C4-2B (cell line): ENCODE measurements at regions not wholly inside any gene's neighbourhood (a gene's known extent, or its start where the extent isn't known, plus 50 kb on each side); places are given as distances from the start of the nearest gene placed in this dataset.

Source experiments
- CTCF ChIP-seq: fragments of 450-650 bp; conservative IDR thresholded peaks from 2 replicates; pipeline ENCODE4 v1.5.1; 2017; ENCODE audit warnings: mild to moderate bottlenecking
- ZFX ChIP-seq: fragments of 450-650 bp; IDR thresholded peaks from 2 replicates; pipeline ENCODE4 v1.6.1; 2017

DNA sequence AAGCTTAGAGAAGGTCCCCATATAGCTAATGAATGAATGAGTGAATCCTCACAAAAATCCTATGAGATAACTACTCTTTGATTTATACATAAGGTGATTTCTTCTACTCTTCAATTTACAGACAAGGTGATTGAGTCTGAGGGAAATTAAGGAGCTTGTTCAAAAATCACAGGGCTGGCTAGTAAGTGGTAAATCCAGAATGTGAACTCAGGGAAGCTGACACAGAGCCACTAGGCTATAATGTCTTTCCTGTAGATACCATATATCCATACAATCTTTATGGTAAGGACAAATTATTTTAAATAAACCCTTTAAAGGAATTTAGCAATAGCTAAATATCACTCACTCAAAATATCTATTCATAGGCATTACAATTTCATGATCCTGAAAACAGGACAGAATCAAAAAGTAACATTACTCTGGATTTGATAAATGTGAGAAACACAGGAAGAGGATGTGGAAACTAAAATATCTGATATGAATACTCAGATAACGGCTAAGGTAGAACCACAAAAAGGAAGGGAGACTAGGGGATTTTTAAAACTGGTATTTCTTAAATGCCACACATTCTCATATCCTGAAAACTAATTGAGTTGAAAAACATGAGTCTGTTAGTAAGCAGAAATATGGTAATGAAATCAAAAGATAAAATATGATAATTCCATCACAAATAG, 108.2 kb downstream of the NBPF12 start:
- no peak for TF ChIP-seq CTCF
- no peak for TF ChIP-seq ZFX
